HG02970 (cell line): ENCODE measurements at regions not wholly inside any gene's neighbourhood (a gene's known extent, or its start where the extent isn't known, plus 50 kb on each side); places are given as distances from the start of the nearest gene placed in this dataset.

Experiments
- ATAC-seq: cut with Tn5 transposase; IDR thresholded peaks from one replicate; pipeline ENCODE4 v1.9.1; 2021; ENCODE audit warnings: mild to moderate bottlenecking, moderate library complexity, moderate number of reproducible peaks; ENCODE audit not compliant: unreplicated experiment, low FRiP score

GRCh38 chr9:80077059-80077458 is 505.3 kb downstream of the TLE4 start:
- no peak for ATAC-seq

GRCh38 chr9:80076162-80076561 is 504.4 kb downstream of the TLE4 start:
- no peak for ATAC-seq

- ATAC-seq = no peak
Observed at GRCh38 chr9:80074439-80074838, 502.7 kb downstream of the TLE4 start.

GRCh38 chr9:80072451-80072850 is 500.7 kb downstream of the TLE4 start:
- ATAC-seq = no peak

- no peak for ATAC-seq
Observed at GRCh38 chr9:80070071-80070742, 498.4 kb downstream of the TLE4 start.

- no peak for ATAC-seq
Observed at GRCh38 chr9:80066931-80067330, 495.2 kb downstream of the TLE4 start.

- no peak for ATAC-seq
Observed at GRCh38 chr9:80062567-80062966, 490.8 kb downstream of the TLE4 start.

GRCh38 chr9:80061940-80062339 is 490.2 kb downstream of the TLE4 start:
- ATAC-seq = no peak

- ATAC-seq = no peak
Observed at GRCh38 chr9:80061096-80061495, 489.3 kb downstream of the TLE4 start.

- no peak for ATAC-seq
Observed at GRCh38 chr9:80059979-80060378, 488.2 kb downstream of the TLE4 start.

- no peak for ATAC-seq
Observed at GRCh38 chr9:80059191-80059590, 487.4 kb downstream of the TLE4 start.

GRCh38 chr9:80052830-80053229 is 481.1 kb downstream of the TLE4 start:
- no peak for ATAC-seq

GRCh38 chr9:80049096-80049782 is 477.5 kb downstream of the TLE4 start:
- ATAC-seq = no peak

- no peak for ATAC-seq
Observed at GRCh38 chr9:80046481-80046880, 474.7 kb downstream of the TLE4 start.

- ATAC-seq = no peak
Observed at GRCh38 chr9:80041821-80042220, 470.1 kb downstream of the TLE4 start.

- no peak for ATAC-seq
Observed at GRCh38 chr9:80040457-80040856, 468.7 kb downstream of the TLE4 start.

- no peak for ATAC-seq
Observed at GRCh38 chr9:80030801-80031200, 459.0 kb downstream of the TLE4 start.

GRCh38 chr9:80028501-80028900 is 456.7 kb downstream of the TLE4 start:
- no peak for ATAC-seq

GRCh38 chr9:80025796-80026520 is 454.2 kb downstream of the TLE4 start:
- no peak for ATAC-seq

- no peak for ATAC-seq
Observed at GRCh38 chr9:80025131-80025530, 453.4 kb downstream of the TLE4 start.

- ATAC-seq = no peak
Observed at GRCh38 chr9:80020530-80020929, 448.8 kb downstream of the TLE4 start.

GRCh38 chr9:80020056-80020455 is 448.3 kb downstream of the TLE4 start:
- no peak for ATAC-seq
